GM18505 (cell line): ENCODE measurements at regions not wholly inside any gene's neighbourhood (a gene's known extent, or its start where the extent isn't known, plus 50 kb on each side); places are given as distances from the start of the nearest gene placed in this dataset.

Experiments
- ATAC-seq: cut with Tn5 transposase; IDR thresholded peaks from one replicate; pipeline ENCODE4 v1.9.1; 2021; ENCODE audit not compliant: unreplicated experiment
- POLR2A ChIP-seq: IDR thresholded peaks from 4 replicates; pipeline ENCODE4 v1.6.1; 2011; ENCODE audit warnings: borderline replicate concordance; ENCODE audit not compliant: insufficient read depth, insufficient read length; ENCODE audit errors: extremely low read depth

- TF ChIP-seq POLR2A, result no peak
- ATAC-seq, result no peak
Measured at GRCh38 chr5:89628876-89629635, 746.1 kb upstream of the MEF2C start.

DNA sequence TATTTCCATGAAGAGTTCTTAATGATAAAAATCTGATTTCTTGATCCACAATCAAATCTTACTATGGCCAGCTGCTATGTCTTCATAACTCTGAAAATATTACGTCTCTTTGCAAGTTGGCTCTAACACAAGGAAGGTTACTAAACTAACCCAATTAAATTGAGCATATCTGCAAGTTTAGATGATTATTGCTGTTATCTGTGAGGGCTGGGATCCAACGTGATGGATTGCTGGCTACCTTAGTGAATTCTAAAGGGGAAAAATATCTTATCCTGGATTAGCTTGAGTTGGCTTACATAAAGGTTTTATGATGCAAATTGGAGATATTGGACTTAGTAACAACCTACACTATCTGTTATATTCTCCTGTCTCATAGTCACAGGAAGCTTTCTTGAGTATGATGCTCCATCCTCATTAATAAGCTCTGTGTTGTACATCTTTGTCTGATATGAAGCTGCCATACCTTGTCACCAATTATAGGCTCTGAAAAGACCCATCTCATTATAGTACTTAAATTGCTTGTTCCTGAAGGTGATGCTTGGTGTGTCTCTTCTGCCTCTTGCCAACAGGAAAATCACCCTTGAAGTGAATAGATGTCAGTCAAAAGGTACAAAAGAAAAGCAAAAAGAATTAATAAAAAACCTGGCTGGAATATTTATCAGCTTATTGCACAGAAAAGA lies 733.0 kb upstream of the MEF2C start:
- no peak for ATAC-seq
- no peak for TF ChIP-seq POLR2A

GRCh38 chr5:89613222-89613956 lies 730.4 kb upstream of the MEF2C start:
- peak; percentile 92 for ATAC-seq
- no peak for TF ChIP-seq POLR2A

GRCh38 chr5:89606939-89607534 lies 724.1 kb upstream of the MEF2C start:
- ATAC-seq, result no peak
- no peak for TF ChIP-seq POLR2A

GRCh38 chr5:89604342-89604741 lies 721.4 kb upstream of the MEF2C start:
- no peak for ATAC-seq
- no peak for TF ChIP-seq POLR2A

- TF ChIP-seq POLR2A, result no peak
- ATAC-seq, result no peak
Measured at GRCh38 chr5:89601880-89602279, 718.9 kb upstream of the MEF2C start.

DNA sequence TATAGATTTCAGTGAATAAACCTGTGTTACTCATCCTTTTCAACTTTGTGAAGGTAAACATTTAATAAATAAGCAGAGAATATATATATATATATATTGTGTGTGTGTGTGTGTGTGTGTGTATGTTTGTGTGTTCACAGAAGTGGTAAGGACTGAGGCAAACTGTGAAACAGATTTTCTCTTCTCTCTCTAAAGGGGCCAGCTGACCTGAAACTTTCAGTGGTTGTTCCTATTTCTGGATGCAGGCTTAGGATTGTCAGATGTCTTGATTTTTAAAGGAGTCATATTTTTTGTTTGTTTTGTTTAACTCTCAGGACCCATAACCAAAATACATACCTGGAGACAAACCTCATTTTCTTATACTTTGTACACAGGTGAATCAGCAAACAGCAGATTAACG lies 714.9 kb upstream of the MEF2C start:
- ATAC-seq, result no peak

GRCh38 chr5:89596821-89597220 lies 713.8 kb upstream of the MEF2C start:
- no peak for TF ChIP-seq POLR2A
- ATAC-seq, result no peak

More for the DNA sequence above, 714.9 kb upstream of the MEF2C start:
- no peak for TF ChIP-seq POLR2A

- no peak for ATAC-seq
- no peak for TF ChIP-seq POLR2A
Measured at GRCh38 chr5:89595056-89595455, 712.1 kb upstream of the MEF2C start.

DNA sequence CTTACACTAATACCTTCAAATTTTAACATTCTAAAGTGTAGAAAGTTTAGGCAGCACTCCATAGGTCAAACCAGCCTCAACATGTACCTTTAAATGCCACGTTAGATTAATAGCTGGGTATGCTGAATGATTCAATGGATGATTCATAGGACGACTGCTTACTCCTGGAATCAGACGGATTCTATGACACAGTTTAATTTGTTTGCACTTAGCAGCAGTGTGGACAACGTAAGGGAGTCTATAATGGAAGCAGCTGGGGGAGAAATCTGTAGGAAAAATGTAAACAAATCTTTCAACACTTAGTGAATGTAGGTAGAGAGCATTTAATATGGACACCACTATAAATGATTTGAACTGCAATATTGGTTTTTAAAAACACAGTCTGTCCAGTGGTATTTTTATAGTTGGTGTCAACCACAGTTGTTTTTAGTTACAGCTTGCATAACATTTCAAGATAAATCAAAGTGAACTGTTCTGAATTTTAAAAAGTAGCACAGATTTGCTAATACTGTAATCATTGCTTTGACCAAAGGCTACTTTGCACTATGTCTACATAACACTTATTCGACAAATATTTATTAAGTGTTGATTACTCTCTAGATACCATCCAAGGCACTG lies 701.5 kb upstream of the MEF2C start:
- TF ChIP-seq POLR2A, result no peak
- ATAC-seq, result no peak

DNA sequence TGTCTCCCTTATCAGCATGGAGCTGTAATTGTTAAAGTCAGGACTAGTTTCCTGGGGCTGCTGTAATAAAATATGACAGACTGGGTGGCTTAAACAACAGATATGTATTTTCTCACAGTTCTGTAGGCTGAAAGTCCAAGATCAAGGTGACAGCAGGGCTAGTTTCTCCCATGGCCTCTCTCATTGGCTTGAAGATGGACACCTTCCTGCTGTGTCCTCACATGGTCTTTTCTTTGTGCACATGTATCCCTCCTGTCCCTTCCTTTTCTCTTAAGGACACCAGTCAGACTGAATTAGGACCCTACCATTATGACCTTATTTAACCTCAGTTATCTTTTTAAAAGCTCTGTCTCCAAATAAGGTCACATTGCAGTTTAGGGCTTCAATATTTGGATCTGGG lies 700.5 kb upstream of the MEF2C start:
- no peak for TF ChIP-seq POLR2A
- no peak for ATAC-seq

DNA sequence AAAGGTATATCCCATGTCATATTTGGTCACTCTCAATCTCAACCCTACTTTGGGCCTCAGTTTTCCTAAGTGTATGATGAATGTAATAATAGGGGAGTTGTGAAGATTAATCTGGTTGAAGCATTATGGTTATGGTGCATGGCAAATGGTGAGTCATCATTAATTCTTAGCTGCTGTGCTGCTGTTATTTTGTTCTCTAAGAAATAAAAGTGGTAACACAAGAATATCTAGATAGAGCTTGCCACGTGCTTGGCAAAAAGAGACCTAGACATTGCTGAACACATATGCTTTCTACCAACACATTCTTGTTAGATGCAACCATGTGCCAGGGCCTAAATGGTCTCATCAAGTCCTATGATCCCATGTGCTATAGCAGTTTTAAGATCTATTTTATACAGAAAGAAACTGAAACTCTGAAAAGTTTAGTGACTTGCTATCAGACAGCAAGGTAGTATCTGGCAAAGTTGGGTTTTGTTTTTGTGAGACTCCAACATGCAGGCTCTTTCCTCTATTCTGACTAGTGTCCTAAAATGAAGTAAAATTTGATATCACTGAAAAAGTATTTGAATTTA lies 699.9 kb upstream of the MEF2C start:
- no peak for ATAC-seq
- TF ChIP-seq POLR2A, result no peak

DNA sequence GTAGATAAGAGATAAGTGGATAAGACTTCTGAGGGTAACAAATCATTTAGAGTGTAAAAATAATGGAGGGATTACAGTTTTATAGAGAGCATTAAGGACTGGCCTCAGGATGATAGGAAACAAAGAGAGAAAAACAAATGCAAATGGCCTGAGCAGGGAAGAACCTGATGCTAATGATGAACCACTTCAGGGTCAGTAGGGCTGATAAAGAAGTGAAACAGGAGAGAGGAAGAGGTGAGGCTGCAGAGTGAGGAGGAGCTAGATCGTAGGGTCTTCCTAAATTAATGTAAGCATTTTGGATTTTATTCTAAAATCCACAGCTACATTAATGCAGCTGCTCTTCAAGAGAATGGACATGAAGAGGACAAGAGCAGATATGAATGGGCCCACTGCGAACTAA lies 698.0 kb upstream of the MEF2C start:
- no peak for TF ChIP-seq POLR2A
- no peak for ATAC-seq

DNA sequence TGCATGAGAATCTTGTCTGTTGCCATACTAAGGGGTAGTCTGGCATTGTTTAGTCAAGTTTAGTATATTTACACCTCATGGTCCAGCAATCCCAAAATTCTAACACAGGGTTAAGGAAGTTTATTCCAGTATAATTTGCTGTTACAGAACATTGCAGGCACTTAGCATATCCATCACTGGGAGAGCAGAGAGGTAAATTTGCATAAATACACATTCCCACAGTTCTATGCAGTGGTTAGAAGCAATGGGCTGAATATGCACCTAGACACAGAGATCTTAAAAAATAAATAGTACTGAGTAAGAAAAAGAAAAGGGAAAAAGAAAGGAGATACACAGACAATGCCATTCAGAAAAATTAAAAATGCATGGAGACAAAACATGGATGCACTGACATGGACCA lies 692.3 kb upstream of the MEF2C start:
- no peak for TF ChIP-seq POLR2A
- ATAC-seq, result no peak

GRCh38 chr5:89573345-89573744 lies 690.4 kb upstream of the MEF2C start:
- no peak for ATAC-seq
- TF ChIP-seq POLR2A, result no peak
